ENCODE measurements at regions not wholly inside any gene's neighbourhood (a gene's known extent, or its start where the extent isn't known, plus 50 kb on each side); places are given as distances from the start of the nearest gene placed in this dataset.
A peak's percentile ranks its signal among the peaks of the same experiment; 100 is the strongest.

- no peak for DNase-seq (ENCODE audit: low spot score)
- WGBS, result 96% methylated on average over 2 of the region's 2 CpGs
- intact Hi-C loops (cut with DNase I), result loop anchor here (10.0 kb wide), 1 partner anchor 68 kb away; no protein-coding TSS in a partner anchor
- Histone ChIP-seq H3K27me3 (replicated peaks; ENCODE audit: insufficient read depth) (no peaks in the 10 kb centered on the region), H3K4me1 (replicated peaks) (no peaks in the 10 kb centered on the region), H3K9me3 (no peaks in the 10 kb centered on the region), H3K36me3 (no peaks in the 10 kb centered on the region), H3K4me3 (no peak overlapping the region), H3K27ac (no peak overlapping the region)
- TF ChIP-seq CTCF (IDR thresholded peaks at IDR 0.05) (no peak), POLR2A (IDR thresholded peaks at IDR 0.05) (no peak), POLR2AphosphoS5 (IDR thresholded peaks at IDR 0.05) (no peak)
Observed at GRCh38 chr6:71492668-71493067, 204.1 kb downstream of the OGFRL1 start.

- Histone ChIP-seq H3K4me1 (replicated peaks) (no peaks in the 10 kb centered on the region), H3K27me3 (replicated peaks; ENCODE audit: insufficient read depth) (no peaks in the 10 kb centered on the region), H3K4me3 (no peak overlapping the region), H3K9me3 (no peaks in the 10 kb centered on the region), H3K36me3 (no peaks in the 10 kb centered on the region), H3K27ac (peak overlapping the region in 1 of 2 donors; percentile 30)
- intact Hi-C loops (cut with DNase I), result loop anchor here (10.0 kb wide), 1 partner anchor 71 kb away; no protein-coding TSS in a partner anchor
- TF ChIP-seq POLR2AphosphoS5 (IDR thresholded peaks at IDR 0.05) (no peak), CTCF (IDR thresholded peaks at IDR 0.05) (no peak), POLR2A (IDR thresholded peaks at IDR 0.05) (no peak)
- DNase-seq (ENCODE audit: low spot score), result no peak
- 46% methylated on average over 5 of the region's 5 CpGs for WGBS
Observed at GRCh38 chr6:71496018-71496721, 207.6 kb downstream of the OGFRL1 start.

GRCh38 chr6:71496722-71497033 lies 208.1 kb downstream of the OGFRL1 start:
- no peaks in the 10 kb centered on the region for H3K36me3 ChIP-seq
- intact Hi-C loops (cut with DNase I), result loop anchor here (10.0 kb wide), 1 partner anchor 72 kb away; no protein-coding TSS in a partner anchor
- no peak overlapping the region for H3K4me3 ChIP-seq
- H3K4me1 ChIP-seq (replicated peaks), result no peaks in the 10 kb centered on the region
- no peaks in the 10 kb centered on the region for H3K9me3 ChIP-seq
- WGBS, result 43% methylated on average over 2 of the region's 2 CpGs
- TF ChIP-seq CTCF (IDR thresholded peaks at IDR 0.05) (no peak), POLR2A (IDR thresholded peaks at IDR 0.05) (no peak), POLR2AphosphoS5 (IDR thresholded peaks at IDR 0.05) (no peak)
- H3K27ac ChIP-seq, result no peak overlapping the region
- H3K27me3 ChIP-seq (replicated peaks; ENCODE audit: insufficient read depth), result no peaks in the 10 kb centered on the region
- DNase-seq (ENCODE audit: low spot score), result no peak

GRCh38 chr6:71498638-71499037 lies 210.0 kb downstream of the OGFRL1 start:
- no peak for TF ChIP-seq CTCF (IDR thresholded peaks at IDR 0.05)
- TF ChIP-seq POLR2AphosphoS5 (IDR thresholded peaks at IDR 0.05), result no peak
- TF ChIP-seq POLR2A (IDR thresholded peaks at IDR 0.05), result no peak
- no peaks in the 10 kb centered on the region for H3K9me3 ChIP-seq
- no peaks in the 10 kb centered on the region for H3K36me3 ChIP-seq
- no peaks in the 10 kb centered on the region for H3K27me3 ChIP-seq (replicated peaks; ENCODE audit: insufficient read depth)
- DNase-seq (ENCODE audit: low spot score), result no peak
- H3K27ac ChIP-seq, result no peak overlapping the region
- no peak overlapping the region for H3K4me3 ChIP-seq
- intact Hi-C loops (cut with DNase I), result loop anchor here (10.0 kb wide), 1 partner anchor 74 kb away; no protein-coding TSS in a partner anchor
- no peaks in the 10 kb centered on the region for H3K4me1 ChIP-seq (replicated peaks)

GRCh38 chr6:71499667-71500066 lies 211.1 kb downstream of the OGFRL1 start:
- no peaks in the 10 kb centered on the region for H3K36me3 ChIP-seq
- intact Hi-C loops (cut with DNase I), result loop anchor here (10.0 kb wide), 1 partner anchor 75 kb away; no protein-coding TSS in a partner anchor
- no peak for TF ChIP-seq POLR2AphosphoS5 (IDR thresholded peaks at IDR 0.05)
- no peak for TF ChIP-seq POLR2A (IDR thresholded peaks at IDR 0.05)
- no peak for TF ChIP-seq CTCF (IDR thresholded peaks at IDR 0.05)
- no peaks in the 10 kb centered on the region for H3K27me3 ChIP-seq (replicated peaks; ENCODE audit: insufficient read depth)
- 30% methylated on average over 2 of the region's 2 CpGs for WGBS
- no peaks in the 10 kb centered on the region for H3K4me1 ChIP-seq (replicated peaks)
- DNase-seq (ENCODE audit: low spot score), result no peak
- no peak overlapping the region for H3K4me3 ChIP-seq
- H3K27ac ChIP-seq, result no peak overlapping the region
- no peaks in the 10 kb centered on the region for H3K9me3 ChIP-seq

Data from prostate gland (tissue), 2 donors.